EL (cell line): ENCODE measurements at regions not wholly inside any gene's neighbourhood (a gene's known extent, or its start where the extent isn't known, plus 50 kb on each side); places are given as distances from the start of the nearest gene placed in this dataset.

ENCODE experiments used
- DNase-seq: peaks from one replicate; pipeline ENCODE4 v3.0.0-alpha.2; 2016

DNA sequence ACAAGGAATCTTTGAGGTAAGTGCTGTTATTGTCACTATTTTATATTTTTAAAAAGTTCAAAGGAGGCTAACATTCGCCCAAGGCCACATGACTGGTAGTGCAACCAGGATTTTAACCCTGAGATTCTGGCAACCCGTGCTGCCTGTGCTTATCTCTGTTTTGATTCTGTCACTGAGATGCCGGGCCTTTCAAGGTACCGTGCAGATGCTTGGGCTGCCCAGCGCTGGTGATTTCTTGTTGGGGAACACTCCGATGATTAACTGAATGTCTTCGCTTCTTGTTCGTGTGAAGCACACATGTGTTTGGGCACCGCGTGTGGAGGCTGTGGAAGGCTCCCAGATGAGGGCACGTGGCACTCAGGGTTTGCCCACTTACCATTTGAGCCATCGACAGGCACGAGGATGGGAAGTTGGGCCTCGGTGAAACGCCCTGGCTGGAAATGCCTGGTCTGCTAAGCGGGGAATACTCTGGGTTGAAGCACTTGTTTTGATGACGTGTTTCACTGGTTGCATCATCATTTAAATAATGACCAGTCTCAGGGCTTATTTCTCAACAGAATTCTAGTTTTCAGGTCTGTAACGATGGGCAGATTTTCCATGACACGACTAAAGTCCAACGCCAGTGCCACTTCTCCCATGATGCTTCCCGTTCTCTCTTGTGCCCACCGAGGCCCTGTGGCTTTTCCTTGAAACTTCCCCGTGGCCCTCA, 392.7 kb downstream of the FGF9 start:
- no peak for DNase-seq

GRCh38 chr13:22064854-22065620, 394.2 kb downstream of the FGF9 start:
- no peak for DNase-seq

GRCh38 chr13:22073718-22074117, 402.8 kb downstream of the FGF9 start:
- no peak for DNase-seq

DNA sequence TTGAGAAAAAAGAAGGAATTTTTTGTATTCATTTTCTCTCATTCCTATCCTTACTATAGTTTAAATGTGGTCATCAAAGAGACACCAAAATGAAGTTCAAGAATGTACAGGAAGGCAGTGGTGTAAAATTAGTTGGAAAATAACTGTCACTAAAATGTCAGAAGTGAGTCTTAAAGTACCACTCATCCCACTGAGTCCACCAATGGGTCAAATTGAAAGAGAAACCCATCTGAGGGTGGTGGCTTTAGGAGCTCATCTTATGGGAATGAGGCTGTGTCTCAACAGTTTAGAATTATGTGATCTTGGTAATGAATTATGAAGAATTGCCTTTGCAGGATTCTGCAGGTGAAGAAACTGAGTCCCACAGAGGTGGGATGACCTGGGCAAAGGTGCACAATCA, 403.5 kb downstream of the FGF9 start:
- no peak for DNase-seq

GRCh38 chr13:22076658-22077057, 405.8 kb downstream of the FGF9 start:
- no peak for DNase-seq

GRCh38 chr13:22077205-22077683, 406.4 kb downstream of the FGF9 start:
- no peak for DNase-seq

GRCh38 chr13:22077764-22078163, 406.9 kb downstream of the FGF9 start:
- DNase-seq: no peak

GRCh38 chr13:22079961-22080360, 409.1 kb downstream of the FGF9 start:
- DNase-seq: no peak

DNA sequence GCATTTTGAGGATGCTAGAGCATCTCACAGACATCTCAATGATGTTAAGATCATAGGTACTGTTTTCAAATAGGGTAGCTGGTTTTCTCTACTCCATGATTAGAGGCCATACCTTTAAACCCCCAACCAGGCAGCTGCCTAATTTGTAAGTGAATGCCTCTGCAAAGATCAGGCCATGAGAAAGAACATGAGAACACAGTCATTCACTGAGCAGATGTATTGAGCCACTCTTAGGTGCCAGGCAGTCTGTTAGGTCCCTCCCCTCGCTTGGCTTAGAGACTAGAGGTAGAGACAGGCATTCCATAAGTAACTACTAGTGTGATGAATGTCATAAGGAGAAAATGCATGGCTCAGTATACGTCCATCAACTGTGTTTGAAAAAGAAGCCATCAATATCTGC, 410.0 kb downstream of the FGF9 start:
- no peak for DNase-seq

DNA sequence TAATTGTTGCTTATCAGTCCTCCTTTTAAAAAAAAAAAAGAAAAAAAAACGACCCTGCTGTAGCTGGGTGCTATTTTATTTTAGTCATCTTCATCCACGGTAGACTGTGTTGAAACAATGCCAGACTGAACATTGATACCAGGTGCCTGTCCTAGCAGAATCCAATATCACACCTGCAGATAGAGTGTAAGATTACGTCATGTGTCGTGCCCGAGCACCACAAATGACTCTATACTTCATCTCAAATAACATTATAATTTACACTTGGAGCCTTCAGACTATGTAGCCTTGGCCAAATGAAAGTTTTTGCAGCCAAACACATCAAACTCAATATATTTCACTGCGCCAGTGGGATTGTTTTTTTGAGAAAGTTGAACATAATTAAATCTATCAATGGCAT, 410.6 kb downstream of the FGF9 start:
- no peak for DNase-seq

- DNase-seq: no peak
Measured at GRCh38 chr13:22082030-22082429, 411.2 kb downstream of the FGF9 start.

DNA sequence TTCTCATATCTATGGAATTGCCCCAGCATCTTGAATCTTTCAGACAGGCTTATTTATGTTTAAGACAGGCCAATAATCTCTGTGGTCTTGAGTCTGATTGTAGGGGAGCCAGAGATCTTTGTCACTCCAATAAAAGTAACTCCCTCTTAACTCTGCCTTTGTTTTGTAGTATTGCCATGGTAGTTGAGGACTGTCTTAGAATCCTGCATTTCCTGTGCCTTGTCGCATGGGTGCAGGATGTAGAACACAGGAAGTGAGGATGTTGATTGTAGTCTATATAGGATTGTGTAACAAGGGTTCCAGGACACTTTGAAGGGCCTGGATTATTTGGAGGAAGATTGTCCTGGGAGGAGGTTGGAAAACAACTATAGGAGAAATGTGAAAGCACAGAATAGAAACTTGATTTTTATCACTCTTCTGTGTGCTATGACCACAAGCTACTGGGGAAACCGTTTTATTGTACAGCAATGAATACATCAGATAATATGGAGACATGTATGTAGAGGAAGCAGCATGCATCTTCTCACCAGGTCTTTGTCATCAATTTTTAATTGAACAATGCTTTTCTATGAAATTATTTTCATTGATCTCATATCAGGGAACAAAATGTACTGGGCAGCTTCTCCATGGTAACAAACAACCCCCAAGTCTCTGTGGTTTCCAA, 411.7 kb downstream of the FGF9 start:
- no peak for DNase-seq

- no peak for DNase-seq
Measured at GRCh38 chr13:22085001-22085400, 414.1 kb downstream of the FGF9 start.

- no peak for DNase-seq
Measured at GRCh38 chr13:22086597-22087330, 415.9 kb downstream of the FGF9 start.

- no peak for DNase-seq
Measured at GRCh38 chr13:22090106-22090505, 419.2 kb downstream of the FGF9 start.

- DNase-seq: no peak
Measured at GRCh38 chr13:22091222-22091970, 420.5 kb downstream of the FGF9 start.

DNA sequence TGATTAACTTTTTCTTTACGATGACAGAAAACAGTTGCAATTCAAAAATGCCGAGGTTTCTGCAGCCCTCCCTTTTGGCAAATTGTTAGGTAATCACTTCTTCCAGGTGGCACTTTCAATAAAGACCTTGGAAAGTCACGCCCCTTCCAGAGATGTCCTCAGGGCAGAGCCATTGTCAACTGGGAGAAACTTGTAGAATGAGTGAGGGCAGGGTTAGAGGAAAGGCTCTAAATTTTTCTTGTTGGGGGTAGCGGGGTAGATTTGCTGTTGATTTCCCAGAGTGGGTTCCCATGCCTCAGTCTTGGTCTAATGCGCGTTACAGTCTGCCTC, 421.1 kb downstream of the FGF9 start:
- DNase-seq: no peak

GRCh38 chr13:22092791-22093560, 422.1 kb downstream of the FGF9 start:
- no peak for DNase-seq

DNA sequence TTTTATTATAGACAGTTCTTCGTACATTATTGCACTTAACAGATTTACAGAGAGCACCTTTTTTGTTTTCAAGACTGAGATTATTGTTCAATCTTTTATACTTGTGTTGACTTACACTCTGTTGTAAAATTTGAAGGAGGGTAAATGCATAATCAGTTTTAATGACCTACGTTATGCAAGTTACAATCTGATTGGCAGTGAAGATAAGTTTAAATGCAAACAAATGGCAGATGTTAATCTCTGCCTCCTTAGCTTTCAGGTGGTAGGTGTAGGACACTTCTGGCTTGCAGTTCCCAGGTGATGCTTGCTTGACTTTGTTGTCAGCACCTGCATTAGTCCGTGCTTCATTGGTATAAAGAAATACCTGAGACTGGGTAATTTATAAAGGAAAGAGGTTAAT, 424.9 kb downstream of the FGF9 start:
- no peak for DNase-seq

- DNase-seq: no peak
Measured at GRCh38 chr13:22099585-22099984, 428.7 kb downstream of the FGF9 start.

DNA sequence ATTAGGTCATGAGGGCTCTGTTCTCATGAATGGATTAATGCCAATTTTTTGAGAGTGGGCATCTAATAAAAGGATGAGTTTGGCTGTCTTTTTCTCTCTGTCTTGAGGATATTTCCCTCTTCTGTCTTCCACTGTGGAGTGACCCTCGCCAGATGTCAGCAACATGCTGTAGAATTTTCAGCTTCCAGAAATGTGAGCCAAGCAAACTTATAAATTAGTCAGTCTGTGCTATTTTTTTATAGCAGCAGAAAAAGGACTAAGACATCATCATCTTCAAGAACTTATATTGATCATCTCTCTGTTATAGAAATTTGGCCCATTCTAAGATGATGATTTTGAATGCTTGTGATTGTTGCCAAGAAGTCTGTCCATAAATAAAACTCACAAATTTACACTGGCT, 431.4 kb downstream of the FGF9 start:
- no peak for DNase-seq
